CD4-positive, alpha-beta T cell treated with Interleukin-21 for 1 hour (primary cell): ENCODE measurements at regions not wholly inside any gene's neighbourhood (a gene's known extent, or its start where the extent isn't known, plus 50 kb on each side); places are given as distances from the start of the nearest gene placed in this dataset.
"Not testable (repeated sequence)": the region's sequence is repeated elsewhere in the genome, so short reads cannot be mapped to it uniquely, and the experiment has no call there.

Source experiments
- DNase-seq: peaks from one replicate; pipeline ENCODE4 v3.0.0-alpha.2; 2020

DNA sequence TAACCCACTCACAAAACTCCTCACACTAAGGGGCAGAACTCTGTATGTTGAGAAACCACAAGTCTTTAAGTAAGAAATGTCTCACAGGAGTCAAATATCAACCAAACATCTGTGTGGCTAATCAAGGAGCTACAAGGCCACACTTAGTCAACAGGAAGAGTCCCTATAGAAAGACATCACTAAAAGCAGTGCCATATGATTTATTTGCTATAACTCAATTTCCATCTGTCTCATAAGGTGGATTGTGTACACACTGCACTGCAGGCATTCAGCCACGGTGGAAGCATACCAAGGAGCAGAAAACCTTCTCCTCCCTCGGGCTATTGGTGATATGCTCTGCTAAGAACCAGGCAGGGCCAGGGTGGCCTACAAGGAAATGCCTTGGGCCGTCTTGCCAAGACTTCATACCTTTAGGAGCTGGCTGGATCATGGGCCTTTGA is 197.6 kb upstream of the CFAP20DC start:
- DNase-seq, result no peak

DNA sequence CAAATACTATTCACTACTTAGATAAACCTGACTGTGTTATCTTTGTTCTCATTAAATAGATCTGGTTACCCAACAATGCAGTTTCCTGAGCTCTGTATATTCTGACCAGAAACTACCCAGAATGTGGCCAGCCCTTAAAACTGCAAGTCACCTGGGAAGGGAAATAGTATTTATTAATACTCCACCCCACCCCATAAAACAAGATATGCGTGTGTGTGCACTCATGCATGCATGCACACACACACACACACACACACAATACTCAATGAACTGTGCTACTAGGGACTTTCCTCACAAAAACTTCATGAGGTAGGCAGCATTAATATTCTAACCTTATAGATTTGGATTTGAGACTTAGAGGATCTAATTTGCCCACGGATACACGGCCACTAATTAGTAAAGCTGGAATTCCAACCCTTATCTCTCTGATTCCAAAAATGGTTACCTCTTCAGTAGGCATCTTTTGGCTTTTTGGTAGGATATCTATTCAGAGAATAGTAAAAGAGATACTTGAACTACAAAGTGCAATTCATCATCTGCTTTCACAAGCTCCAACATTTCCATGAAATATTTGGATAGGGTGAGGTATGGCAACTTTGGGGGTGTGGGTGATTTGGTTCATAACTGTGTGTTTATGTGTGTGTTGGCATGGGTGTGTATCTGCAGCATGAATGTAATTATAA is 197.0 kb upstream of the CFAP20DC start:
- no peak for DNase-seq

GRCh38 chr3:59245859-59246501 is 196.2 kb upstream of the CFAP20DC start:
- no peak for DNase-seq

GRCh38 chr3:59245300-59245858 is 195.6 kb upstream of the CFAP20DC start:
- DNase-seq, result no peak

- DNase-seq, result no peak
Observed at GRCh38 chr3:59244343-59244742, 194.5 kb upstream of the CFAP20DC start.

GRCh38 chr3:59243476-59243875 is 193.7 kb upstream of the CFAP20DC start:
- DNase-seq, result no peak

GRCh38 chr3:59240666-59241255 is 190.9 kb upstream of the CFAP20DC start:
- DNase-seq, result no peak

DNA sequence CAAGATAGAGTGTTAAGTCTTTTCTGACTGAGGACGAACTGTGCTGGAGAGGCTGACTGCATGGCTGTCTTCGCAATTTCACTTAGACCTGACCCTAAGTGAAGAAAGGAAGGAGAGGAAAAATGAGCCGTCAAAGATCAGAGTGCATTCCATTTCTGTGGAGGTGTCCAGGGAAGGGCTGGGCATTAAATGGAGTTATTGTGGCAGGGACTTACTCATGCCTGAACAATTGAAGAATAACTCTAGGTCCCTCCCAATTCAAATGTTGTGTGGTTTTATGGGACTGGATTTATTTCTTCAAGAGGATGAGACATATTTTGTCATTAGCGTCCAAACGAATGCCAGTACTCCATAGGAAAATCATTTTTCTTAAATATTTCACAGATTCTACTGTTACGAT is 187.3 kb upstream of the CFAP20DC start:
- no peak for DNase-seq

GRCh38 chr3:59235634-59236012 is 185.8 kb upstream of the CFAP20DC start:
- peak; percentile 38 for DNase-seq

DNA sequence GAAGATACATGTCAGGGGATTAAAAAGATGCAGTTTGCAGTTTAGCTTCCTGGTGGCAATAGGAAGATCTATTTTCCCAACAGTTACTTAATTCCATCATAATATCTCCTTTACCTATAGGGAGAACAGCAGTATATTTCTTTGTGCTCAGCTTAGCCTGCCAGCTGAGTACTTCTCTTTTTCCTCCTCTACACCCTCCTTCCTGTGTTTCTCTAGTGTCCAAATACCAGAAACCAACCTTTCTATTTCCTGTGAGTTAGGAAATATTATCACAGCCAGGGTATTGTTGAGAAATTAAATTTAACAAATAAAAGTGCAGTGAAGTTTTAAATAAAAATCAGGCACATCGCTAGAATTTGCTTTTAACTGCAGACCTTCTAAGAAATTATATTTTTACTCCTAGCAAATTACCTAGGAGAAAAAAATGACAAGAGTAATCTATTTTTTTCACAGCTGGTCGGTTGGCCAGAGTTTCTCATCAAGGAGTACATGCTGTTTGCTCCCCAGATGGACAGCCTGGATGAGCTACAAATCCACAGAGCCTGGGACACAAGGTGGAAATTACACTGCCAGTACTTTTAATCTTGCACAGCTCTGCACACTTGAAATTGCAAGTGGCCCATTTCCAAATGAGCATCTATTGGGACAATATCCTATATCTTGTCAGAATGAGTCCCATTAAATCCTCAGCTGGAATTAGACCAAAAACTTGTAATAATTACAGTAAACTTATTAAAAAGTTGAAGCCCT is 185.2 kb upstream of the CFAP20DC start:
- no peak for DNase-seq

DNA sequence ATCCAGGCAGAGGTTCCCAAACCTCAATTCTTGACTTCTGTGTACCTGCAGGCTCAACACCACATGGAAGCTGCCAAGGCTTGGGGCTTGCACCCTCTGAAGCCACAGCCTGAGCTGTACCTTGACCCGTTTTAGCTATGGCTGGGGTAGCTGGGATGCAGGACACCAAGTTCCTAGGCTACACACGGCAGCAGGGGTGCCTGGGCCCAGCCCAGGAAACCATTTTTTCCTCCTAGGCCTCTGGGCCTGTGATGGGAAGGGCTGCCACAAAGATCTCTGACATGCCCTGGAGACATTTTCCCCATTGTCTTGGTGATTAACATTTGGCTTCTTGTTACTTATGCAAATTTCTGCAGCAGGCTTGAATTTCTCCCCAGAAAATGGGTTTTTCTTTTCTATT is 180.6 kb upstream of the CFAP20DC start:
- not testable (repeated sequence) for DNase-seq

DNA sequence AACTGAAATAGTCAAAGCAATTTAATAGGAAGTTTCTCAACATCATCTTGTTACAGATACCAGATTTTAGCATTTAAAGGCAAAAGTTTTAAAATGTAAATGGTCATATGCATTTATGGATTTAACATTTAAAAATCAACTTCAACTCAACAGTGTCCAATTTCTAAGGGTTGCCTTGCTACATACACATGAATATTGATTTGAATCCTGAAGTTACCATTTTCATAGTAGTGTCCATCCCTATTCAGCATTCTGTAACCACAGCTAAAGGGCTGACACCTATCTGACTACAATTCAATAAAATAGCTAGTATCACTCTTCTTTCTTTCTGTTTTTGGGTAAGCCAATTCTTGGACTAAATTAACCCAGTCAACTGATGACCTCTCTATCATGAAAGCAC is 164.0 kb upstream of the CFAP20DC start:
- DNase-seq, result no peak

- DNase-seq, result peak; percentile 52
Observed at GRCh38 chr3:59212128-59212779, 162.4 kb upstream of the CFAP20DC start.

DNA sequence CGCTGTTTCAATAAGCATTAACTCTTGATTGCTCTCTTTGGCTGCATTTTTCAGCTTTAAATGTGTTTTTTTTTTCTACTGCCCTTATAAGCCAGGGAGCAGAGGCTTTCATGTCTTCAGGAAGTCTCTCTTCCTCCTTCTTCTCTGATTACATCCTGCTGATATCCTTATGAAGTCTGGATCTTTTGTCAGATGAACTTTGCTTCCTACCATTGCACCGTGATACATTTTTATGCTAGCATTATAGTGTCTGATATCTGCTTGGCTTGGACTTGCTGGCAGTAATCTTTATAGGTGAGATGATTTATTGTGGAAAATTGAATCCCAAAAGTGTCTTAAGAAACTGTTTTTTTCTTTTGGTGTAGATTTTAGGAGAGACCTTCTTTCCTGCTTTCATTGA is 160.4 kb upstream of the CFAP20DC start:
- no peak for DNase-seq

DNA sequence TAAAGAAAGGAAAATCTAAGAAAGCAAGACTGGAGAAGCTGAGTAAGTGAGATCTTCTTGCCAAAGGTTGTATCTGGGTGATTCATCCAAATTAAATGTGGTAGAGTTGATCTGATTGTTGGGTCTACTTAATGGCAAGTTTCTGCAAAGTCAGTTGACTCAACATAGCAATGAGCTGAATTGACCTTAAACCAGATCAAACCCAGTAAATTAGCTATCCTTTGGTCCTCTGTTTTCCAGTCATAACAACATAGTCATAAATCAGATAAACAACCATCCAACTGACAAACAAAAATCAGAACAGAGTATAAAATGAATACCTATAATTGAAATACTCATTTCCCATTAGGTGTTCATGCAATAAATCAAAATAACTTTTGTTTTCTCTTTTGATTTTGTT is 142.6 kb upstream of the CFAP20DC start:
- no peak for DNase-seq

DNA sequence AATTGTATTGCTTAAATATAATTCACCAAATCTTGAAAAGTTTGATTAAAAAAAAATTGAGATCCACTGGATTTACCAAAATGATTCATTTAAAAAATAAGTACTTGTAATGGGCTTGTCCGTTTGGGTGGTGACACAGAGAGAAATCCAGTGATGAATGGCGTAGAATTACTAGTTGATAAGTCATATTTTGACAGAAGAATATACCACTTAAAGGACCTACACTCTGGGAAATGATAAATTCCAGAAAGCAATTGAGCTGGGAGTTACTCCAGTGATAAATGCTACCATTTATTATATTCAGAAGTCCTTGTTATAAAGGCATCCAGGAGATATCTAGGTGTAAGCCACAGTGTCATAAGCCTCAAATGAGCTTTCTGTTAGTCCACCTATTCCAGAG is 141.8 kb upstream of the CFAP20DC start:
- DNase-seq, result no peak

GRCh38 chr3:59189939-59190338 is 140.1 kb upstream of the CFAP20DC start:
- no peak for DNase-seq

DNA sequence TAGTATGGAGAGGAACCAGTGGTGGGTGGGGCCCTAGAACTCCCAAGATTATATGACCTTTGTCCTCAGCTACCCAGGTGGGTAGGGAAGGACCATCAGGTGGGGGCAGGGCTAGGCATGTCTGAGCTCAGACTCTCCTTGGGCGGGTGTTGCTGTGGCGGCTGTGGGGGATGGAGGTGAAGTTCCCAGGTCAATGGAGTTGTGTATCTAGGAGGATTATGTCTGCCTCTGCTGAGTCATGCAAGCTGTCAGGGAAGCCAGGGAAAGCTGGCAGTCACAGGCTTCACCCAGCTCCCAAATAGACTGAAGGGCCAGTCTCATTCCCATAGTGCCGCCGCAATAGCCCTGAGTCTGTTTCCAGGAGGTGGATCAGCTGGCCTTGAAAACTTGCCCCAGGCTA is 139.7 kb upstream of the CFAP20DC start:
- DNase-seq, result no peak

DNA sequence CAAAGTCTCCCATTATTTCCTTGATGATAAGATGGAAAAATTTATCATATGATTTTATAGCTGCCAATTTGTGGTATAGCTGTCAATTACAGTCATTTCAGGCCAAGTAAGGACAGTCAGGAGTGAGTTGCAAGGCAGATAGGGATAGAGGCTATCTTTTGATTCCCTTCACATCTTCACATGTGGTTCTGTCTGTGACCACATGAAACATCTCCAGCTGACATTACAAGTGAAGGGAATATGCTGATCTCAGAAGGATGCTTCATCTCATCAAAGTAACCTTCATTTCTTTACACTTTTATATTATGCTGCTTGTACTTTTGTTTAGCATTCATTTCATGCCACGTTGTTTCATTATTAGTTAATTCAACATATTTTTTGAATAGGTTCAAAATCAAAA is 136.9 kb upstream of the CFAP20DC start:
- DNase-seq, result no peak

GRCh38 chr3:59185591-59186369 is 136.0 kb upstream of the CFAP20DC start:
- no peak for DNase-seq

- no peak for DNase-seq
Observed at GRCh38 chr3:59180006-59180405, 130.2 kb upstream of the CFAP20DC start.

DNA sequence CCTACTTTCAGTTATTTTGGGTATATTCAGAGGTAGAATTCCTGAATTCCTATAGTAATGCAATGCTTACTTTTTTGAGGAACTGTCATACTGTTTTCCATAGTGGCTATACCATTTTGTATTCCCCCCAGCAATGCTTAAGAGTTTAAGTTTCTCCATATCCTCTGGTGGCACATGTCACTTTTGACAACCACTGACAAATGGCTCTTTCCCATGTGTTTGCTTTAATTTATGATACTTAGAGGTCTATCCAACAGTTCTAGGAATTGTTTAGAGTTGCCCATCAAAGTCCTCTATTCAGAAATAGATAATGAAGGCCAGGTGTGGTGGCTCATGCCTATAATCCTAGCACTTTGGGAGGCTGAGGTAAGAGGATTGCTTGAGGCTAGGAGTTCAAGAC is 128.9 kb upstream of the CFAP20DC start:
- DNase-seq, result no peak
